Neural cell (in vitro differentiated cells): ENCODE measurements at regions not wholly inside any gene's neighbourhood (a gene's known extent, or its start where the extent isn't known, plus 50 kb on each side); places are given as distances from the start of the nearest gene placed in this dataset.

Experiments
- H2AFZ ChIP-seq: fragments of 200-600, 300-800 bp; sonication (generic), shearing (Covaris generic); 2 replicates; pipeline ENCODE4 v1.6.0; 2014; ENCODE audit warnings: low read depth, mild to moderate bottlenecking, antibody characterized with exemption, low read length, moderate library complexity
- H3F3A ChIP-seq: fragments of 200-600 bp; shearing (Covaris generic); 2 replicates; pipeline ENCODE4 v1.6.1; 2016; ENCODE audit warnings: mild to moderate bottlenecking, moderate library complexity, mixed read lengths, antibody characterized with exemption, low read length; ENCODE audit not compliant: insufficient read depth, poor library complexity, severe bottlenecking
- H3K27ac ChIP-seq: fragments of 200-600, 300-800 bp; sonication (generic), shearing (Covaris generic); 2 replicates; pipeline ENCODE4 v1.5.1; 2014; ENCODE audit warnings: mild to moderate bottlenecking, low read length, moderate library complexity
- H3K27me3 ChIP-seq: fragments of 300-800, 200-600 bp; sonication (generic), shearing (Covaris generic); 2 replicates; pipeline ENCODE4 v1.6.0; 2014; ENCODE audit warnings: mild to moderate bottlenecking, low read depth, low read length, moderate library complexity; ENCODE audit not compliant: insufficient read depth
- H3K36me3 ChIP-seq: fragments of 300-800, 200-600 bp; sonication (generic), shearing (Covaris generic); 2 replicates; pipeline ENCODE4 v1.5.1; 2014; ENCODE audit warnings: mild to moderate bottlenecking, antibody characterized with exemption, low read length, moderate library complexity; ENCODE audit not compliant: insufficient read depth
- H3K4me2 ChIP-seq: fragments of 300-800, 200-600 bp; sonication (generic), shearing (Covaris generic); 2 replicates; pipeline ENCODE4 v1.6.0; 2014; ENCODE audit warnings: mild to moderate bottlenecking, low read length
- H3K4me3 ChIP-seq: fragments of 300-800, 200-600 bp; sonication (generic), shearing (Covaris generic); 2 replicates; pipeline ENCODE4 v1.5.1; 2014; ENCODE audit warnings: mild to moderate bottlenecking, low read length, moderate library complexity
- H3K79me2 ChIP-seq: fragments of 200-600 bp; shearing (Covaris generic); replicated peaks from 2 replicates; pipeline ENCODE4 v1.6.0; 2014; ENCODE audit warnings: mild to moderate bottlenecking, low read length, moderate library complexity; ENCODE audit not compliant: insufficient read depth
- H3K9ac ChIP-seq: fragments of 300-800, 200-600 bp; sonication (generic), shearing (Covaris generic); 2 replicates; pipeline ENCODE4 v1.6.1; 2016; ENCODE audit warnings: mild to moderate bottlenecking, low read length, mixed read lengths
- H3K9me2 ChIP-seq: fragments of 200-600 bp; shearing (Covaris generic); 2 replicates; pipeline ENCODE4 v1.6.1; 2016; ENCODE audit warnings: mild to moderate bottlenecking, low read length, mixed read lengths; ENCODE audit not compliant: insufficient read depth
- H3K9me3 ChIP-seq: fragments of 200-600, 300-800 bp; sonication (generic), shearing (Covaris generic); 2 replicates; pipeline ENCODE4 v1.6.1; 2016; ENCODE audit warnings: mild to moderate bottlenecking, mixed run types, low read length, moderate library complexity, mixed read lengths
- H4K20me1 ChIP-seq: fragments of 200-600 bp; shearing (Covaris generic); 2 replicates; pipeline ENCODE4 v1.6.1; 2016; ENCODE audit warnings: mild to moderate bottlenecking, mixed run types; ENCODE audit not compliant: insufficient read depth
- EP300 ChIP-seq: fragments of 450-650 bp; conservative IDR thresholded peaks from 2 replicates; pipeline ENCODE4 v1.6.1; 2014; ENCODE audit warnings: antibody characterized with exemption, mild to moderate bottlenecking, moderate library complexity; ENCODE audit not compliant: poor library complexity, severe bottlenecking
- EZH2 ChIP-seq: fragments of 200-600, 300-800 bp; shearing (Covaris generic), sonication (generic); IDR thresholded peaks from 2 replicates; pipeline ENCODE4 v1.6.1; 2014; ENCODE audit warnings: antibody characterized with exemption, low read length, borderline replicate concordance, mild to moderate bottlenecking; ENCODE audit not compliant: insufficient read depth, poor library complexity, severe bottlenecking
- MXI1 ChIP-seq: fragments of 450-650 bp; conservative IDR thresholded peaks from 2 replicates; pipeline ENCODE4 v1.6.1; 2014; ENCODE audit warnings: antibody characterized with exemption, mild to moderate bottlenecking; ENCODE audit not compliant: poor library complexity, severe bottlenecking
- POLR2AphosphoS5 ChIP-seq: IDR thresholded peaks from 2 replicates; pipeline ENCODE4 v1.6.1; 2012
- RAD21 ChIP-seq: fragments of 450-650 bp; conservative IDR thresholded peaks from 2 replicates; pipeline ENCODE4 v1.6.1; 2014; ENCODE audit warnings: antibody characterized with exemption, mild to moderate bottlenecking, moderate library complexity
- SMC3 ChIP-seq: fragments of 450-650 bp; conservative IDR thresholded peaks from 2 replicates; pipeline ENCODE4 v1.6.1; 2014; ENCODE audit warnings: antibody characterized with exemption, mild to moderate bottlenecking, moderate library complexity; ENCODE audit not compliant: poor library complexity
- TAF1 ChIP-seq: IDR thresholded peaks from 2 replicates; pipeline ENCODE4 v1.6.1; 2012; ENCODE audit warnings: low read depth
- TF ChIP-seq, protein P1 (sequence below): IDR thresholded peaks from 2 replicates; pipeline ENCODE4 v1.6.1; 2012; ENCODE audit warnings: borderline replicate concordance
- TF ChIP-seq, protein P2 (sequence below): fragments of 450-650 bp; IDR thresholded peaks from 2 replicates; pipeline ENCODE4 v1.5.1; 2014; ENCODE audit warnings: antibody characterized with exemption, mild to moderate bottlenecking, moderate library complexity; ENCODE audit not compliant: poor library complexity, severe bottlenecking

DNA sequence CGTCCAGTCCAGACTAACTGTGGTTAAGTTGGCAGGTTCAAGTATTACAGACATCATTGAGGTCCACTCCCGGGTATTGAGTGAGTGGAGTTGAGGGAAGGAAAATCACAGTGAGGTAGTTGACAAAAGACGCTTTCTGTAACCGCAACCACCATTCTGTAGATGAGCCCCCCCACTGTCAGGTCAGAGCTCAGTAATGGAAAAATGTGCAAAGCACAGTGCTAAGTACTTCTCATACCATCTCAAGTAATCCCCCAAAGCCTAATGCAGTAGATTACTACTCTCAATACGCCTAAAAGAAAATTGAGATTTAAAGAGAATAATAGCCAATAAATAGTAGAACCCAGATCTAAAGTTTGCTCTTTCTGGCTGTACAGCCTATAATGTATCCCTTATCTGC lies 522.8 kb downstream of the LMO4 start:
- Histone ChIP-seq H2AFZ (no peak overlapping the region), H3K27ac (no peak overlapping the region), H3K9me2 (no peaks in the 10 kb centered on the region), H3K4me3 (no peak overlapping the region), H3F3A (no peaks in the 10 kb centered on the region), H3K79me2 (no peaks in the 10 kb centered on the region), H4K20me1 (no peaks in the 10 kb centered on the region), H3K27me3 (no peaks in the 10 kb centered on the region), H3K9me3 (no peaks in the 10 kb centered on the region), H3K4me2 (no peak overlapping the region), H3K36me3 (no peaks in the 10 kb centered on the region), H3K9ac (no peak overlapping the region)
- TF ChIP-seq MXI1 = no peak
- TF ChIP-seq EP300 = no peak
- TF ChIP-seq POLR2AphosphoS5 = no peak
- no peak for TF ChIP-seq TAF1

DNA sequence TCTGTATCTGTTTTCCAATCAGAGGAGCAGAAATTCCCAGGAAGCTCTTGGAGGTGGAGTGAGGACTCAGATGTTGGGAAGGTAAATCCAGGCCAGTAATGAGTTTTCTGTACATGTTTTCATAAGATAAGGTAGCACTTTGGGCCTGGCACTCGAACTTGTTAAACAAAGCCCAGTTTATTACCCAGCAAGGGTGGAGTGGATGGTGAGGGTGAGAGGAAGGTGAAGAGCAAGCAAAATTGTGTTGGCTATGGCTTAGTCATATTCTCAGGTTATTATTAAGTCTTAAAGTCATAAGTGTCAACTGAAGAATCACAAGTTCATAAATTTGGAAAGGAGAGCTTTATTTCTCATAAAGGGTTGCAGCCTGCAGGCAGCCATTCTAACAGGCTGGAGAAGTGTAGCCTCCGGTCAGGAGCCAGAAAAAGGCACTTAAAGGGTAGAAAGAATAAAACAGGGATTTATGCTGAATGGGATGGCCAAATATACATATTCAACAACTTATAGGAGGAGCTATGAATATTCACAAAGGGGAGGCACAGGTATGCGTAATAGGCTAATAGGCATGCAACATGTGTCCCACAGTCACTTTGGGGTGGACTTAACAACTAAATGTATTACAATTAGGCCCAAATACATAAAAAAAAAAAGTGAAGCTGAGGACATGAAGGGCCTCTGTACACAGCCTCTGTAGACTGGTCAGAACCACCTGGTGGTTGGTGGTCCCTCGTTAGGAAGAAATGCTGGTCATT lies 523.9 kb downstream of the LMO4 start:
- no peak overlapping the region for H3K9ac ChIP-seq
- H3K9me2 ChIP-seq = no peaks in the 10 kb centered on the region
- H3K27me3 ChIP-seq = no peaks in the 10 kb centered on the region
- no peaks in the 10 kb centered on the region for H3K9me3 ChIP-seq
- H4K20me1 ChIP-seq = no peaks in the 10 kb centered on the region
- H3K79me2 ChIP-seq = no peaks in the 10 kb centered on the region
- no peak overlapping the region for H3K27ac ChIP-seq
- H2AFZ ChIP-seq = no peak overlapping the region
- no peak overlapping the region for H3K4me2 ChIP-seq
- H3F3A ChIP-seq = no peaks in the 10 kb centered on the region
- no peak for TF ChIP-seq POLR2AphosphoS5
- no peak for TF ChIP-seq TAF1
- TF ChIP-seq, protein P1, sequence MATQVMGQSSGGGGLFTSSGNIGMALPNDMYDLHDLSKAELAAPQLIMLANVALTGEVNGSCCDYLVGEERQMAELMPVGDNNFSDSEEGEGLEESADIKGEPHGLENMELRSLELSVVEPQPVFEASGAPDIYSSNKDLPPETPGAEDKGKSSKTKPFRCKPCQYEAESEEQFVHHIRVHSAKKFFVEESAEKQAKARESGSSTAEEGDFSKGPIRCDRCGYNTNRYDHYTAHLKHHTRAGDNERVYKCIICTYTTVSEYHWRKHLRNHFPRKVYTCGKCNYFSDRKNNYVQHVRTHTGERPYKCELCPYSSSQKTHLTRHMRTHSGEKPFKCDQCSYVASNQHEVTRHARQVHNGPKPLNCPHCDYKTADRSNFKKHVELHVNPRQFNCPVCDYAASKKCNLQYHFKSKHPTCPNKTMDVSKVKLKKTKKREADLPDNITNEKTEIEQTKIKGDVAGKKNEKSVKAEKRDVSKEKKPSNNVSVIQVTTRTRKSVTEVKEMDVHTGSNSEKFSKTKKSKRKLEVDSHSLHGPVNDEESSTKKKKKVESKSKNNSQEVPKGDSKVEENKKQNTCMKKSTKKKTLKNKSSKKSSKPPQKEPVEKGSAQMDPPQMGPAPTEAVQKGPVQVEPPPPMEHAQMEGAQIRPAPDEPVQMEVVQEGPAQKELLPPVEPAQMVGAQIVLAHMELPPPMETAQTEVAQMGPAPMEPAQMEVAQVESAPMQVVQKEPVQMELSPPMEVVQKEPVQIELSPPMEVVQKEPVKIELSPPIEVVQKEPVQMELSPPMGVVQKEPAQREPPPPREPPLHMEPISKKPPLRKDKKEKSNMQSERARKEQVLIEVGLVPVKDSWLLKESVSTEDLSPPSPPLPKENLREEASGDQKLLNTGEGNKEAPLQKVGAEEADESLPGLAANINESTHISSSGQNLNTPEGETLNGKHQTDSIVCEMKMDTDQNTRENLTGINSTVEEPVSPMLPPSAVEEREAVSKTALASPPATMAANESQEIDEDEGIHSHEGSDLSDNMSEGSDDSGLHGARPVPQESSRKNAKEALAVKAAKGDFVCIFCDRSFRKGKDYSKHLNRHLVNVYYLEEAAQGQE = no peak
- TF ChIP-seq MXI1 = no peak
- TF ChIP-seq SMC3 = no peak
- TF ChIP-seq, protein P2, sequence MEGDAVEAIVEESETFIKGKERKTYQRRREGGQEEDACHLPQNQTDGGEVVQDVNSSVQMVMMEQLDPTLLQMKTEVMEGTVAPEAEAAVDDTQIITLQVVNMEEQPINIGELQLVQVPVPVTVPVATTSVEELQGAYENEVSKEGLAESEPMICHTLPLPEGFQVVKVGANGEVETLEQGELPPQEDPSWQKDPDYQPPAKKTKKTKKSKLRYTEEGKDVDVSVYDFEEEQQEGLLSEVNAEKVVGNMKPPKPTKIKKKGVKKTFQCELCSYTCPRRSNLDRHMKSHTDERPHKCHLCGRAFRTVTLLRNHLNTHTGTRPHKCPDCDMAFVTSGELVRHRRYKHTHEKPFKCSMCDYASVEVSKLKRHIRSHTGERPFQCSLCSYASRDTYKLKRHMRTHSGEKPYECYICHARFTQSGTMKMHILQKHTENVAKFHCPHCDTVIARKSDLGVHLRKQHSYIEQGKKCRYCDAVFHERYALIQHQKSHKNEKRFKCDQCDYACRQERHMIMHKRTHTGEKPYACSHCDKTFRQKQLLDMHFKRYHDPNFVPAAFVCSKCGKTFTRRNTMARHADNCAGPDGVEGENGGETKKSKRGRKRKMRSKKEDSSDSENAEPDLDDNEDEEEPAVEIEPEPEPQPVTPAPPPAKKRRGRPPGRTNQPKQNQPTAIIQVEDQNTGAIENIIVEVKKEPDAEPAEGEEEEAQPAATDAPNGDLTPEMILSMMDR = no peak
- TF ChIP-seq RAD21 = no peak
- no peak for TF ChIP-seq EP300
- no peak for TF ChIP-seq EZH2
- no peak overlapping the region for H3K4me3 ChIP-seq
- H3K36me3 ChIP-seq = no peaks in the 10 kb centered on the region
